DOHH2 (cell line): ENCODE measurements at regions not wholly inside any gene's neighbourhood (a gene's known extent, or its start where the extent isn't known, plus 50 kb on each side); places are given as distances from the start of the nearest gene placed in this dataset.

ENCODE experiments used
- EZH2phosphoT487 ChIP-seq: fragments of 200-600 bp; sonication (generic); IDR thresholded peaks from 2 replicates; pipeline ENCODE4 v1.6.1; 2017; ENCODE audit warnings: borderline replicate concordance, mild to moderate bottlenecking, antibody characterized with exemption, low read length, moderate library complexity, mixed read lengths
- TF ChIP-seq, protein P1 (sequence below): fragments of 200-600 bp; sonication (generic); IDR thresholded peaks from one replicate; pipeline ENCODE4 v1.5.1; 2014; ENCODE audit warnings: antibody characterized with exemption, mild to moderate bottlenecking, low read depth, low read length; ENCODE audit not compliant: poor library complexity, severe bottlenecking

- no peak for TF ChIP-seq EZH2phosphoT487
- TF ChIP-seq, protein P1, sequence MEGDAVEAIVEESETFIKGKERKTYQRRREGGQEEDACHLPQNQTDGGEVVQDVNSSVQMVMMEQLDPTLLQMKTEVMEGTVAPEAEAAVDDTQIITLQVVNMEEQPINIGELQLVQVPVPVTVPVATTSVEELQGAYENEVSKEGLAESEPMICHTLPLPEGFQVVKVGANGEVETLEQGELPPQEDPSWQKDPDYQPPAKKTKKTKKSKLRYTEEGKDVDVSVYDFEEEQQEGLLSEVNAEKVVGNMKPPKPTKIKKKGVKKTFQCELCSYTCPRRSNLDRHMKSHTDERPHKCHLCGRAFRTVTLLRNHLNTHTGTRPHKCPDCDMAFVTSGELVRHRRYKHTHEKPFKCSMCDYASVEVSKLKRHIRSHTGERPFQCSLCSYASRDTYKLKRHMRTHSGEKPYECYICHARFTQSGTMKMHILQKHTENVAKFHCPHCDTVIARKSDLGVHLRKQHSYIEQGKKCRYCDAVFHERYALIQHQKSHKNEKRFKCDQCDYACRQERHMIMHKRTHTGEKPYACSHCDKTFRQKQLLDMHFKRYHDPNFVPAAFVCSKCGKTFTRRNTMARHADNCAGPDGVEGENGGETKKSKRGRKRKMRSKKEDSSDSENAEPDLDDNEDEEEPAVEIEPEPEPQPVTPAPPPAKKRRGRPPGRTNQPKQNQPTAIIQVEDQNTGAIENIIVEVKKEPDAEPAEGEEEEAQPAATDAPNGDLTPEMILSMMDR = no peak
Observed at GRCh38 chr7:25297278-25297677, 69.0 kb upstream of the NPVF start.
